Epithelial cell of prostate (primary cell): ENCODE measurements at regions not wholly inside any gene's neighbourhood (a gene's known extent, or its start where the extent isn't known, plus 50 kb on each side); places are given as distances from the start of the nearest gene placed in this dataset.
A peak's percentile ranks its signal among the peaks of the same experiment; 100 is the strongest.

ENCODE experiments used
- DNase-seq: peaks from one replicate; pipeline ENCODE4 v3.0.0-alpha.2; 2011; ENCODE audit warnings: low read depth, low spot score
- H3K27ac ChIP-seq: fragments of 450-650 bp; 2 replicates; pipeline ENCODE4 v1.5.1; 2017; ENCODE audit warnings: mild to moderate bottlenecking

GRCh38 chr4:22129454-22130029 lies 181.0 kb upstream of the KCNIP4 start:
- DNase-seq: no peak
- no peak overlapping the region for H3K27ac ChIP-seq

GRCh38 chr4:22122062-22122461 lies 173.5 kb upstream of the KCNIP4 start:
- no peak overlapping the region for H3K27ac ChIP-seq
- DNase-seq: no peak

- no peak for DNase-seq
- no peak overlapping the region for H3K27ac ChIP-seq
These were observed 166.7 kb upstream of the KCNIP4 start for GRCh38 chr4:22115262-22115661.

GRCh38 chr4:22103768-22104167 lies 155.2 kb upstream of the KCNIP4 start:
- no peak overlapping the region for H3K27ac ChIP-seq
- no peak for DNase-seq

- DNase-seq: no peak
- no peak overlapping the region for H3K27ac ChIP-seq
These were observed 151.3 kb upstream of the KCNIP4 start for GRCh38 chr4:22099896-22100295.

- H3K27ac ChIP-seq: no peak overlapping the region
- DNase-seq: no peak
These were observed 149.0 kb upstream of the KCNIP4 start for GRCh38 chr4:22097596-22097995.

- no peak overlapping the region for H3K27ac ChIP-seq
- no peak for DNase-seq
These were observed 145.6 kb upstream of the KCNIP4 start for GRCh38 chr4:22094217-22094616.

- H3K27ac ChIP-seq: no peak overlapping the region
- no peak for DNase-seq
These were observed 144.6 kb upstream of the KCNIP4 start for GRCh38 chr4:22093126-22093525.

- no peak for DNase-seq
- H3K27ac ChIP-seq: no peak overlapping the region
These were observed 143.3 kb upstream of the KCNIP4 start for GRCh38 chr4:22091906-22092305.

- no peak overlapping the region for H3K27ac ChIP-seq
These were observed 142.8 kb upstream of the KCNIP4 start for GRCh38 chr4:22091352-22091717.

GRCh38 chr4:22090661-22091351 lies 142.2 kb upstream of the KCNIP4 start:
- H3K27ac ChIP-seq: no peak overlapping the region
- DNase-seq: no peak

More at GRCh38 chr4:22091352-22091717, 142.8 kb upstream of the KCNIP4 start:
- no peak for DNase-seq

- no peak overlapping the region for H3K27ac ChIP-seq
- DNase-seq: no peak
These were observed 129.0 kb upstream of the KCNIP4 start for GRCh38 chr4:22077571-22077970.

- H3K27ac ChIP-seq: no peak overlapping the region
- DNase-seq: no peak
These were observed 124.2 kb upstream of the KCNIP4 start for GRCh38 chr4:22072726-22073125.

GRCh38 chr4:22072240-22072639 lies 123.7 kb upstream of the KCNIP4 start:
- no peak for DNase-seq

GRCh38 chr4:22071749-22072148 lies 123.2 kb upstream of the KCNIP4 start:
- DNase-seq: peak; percentile 37
- no peak overlapping the region for H3K27ac ChIP-seq

More at GRCh38 chr4:22072240-22072639, 123.7 kb upstream of the KCNIP4 start:
- H3K27ac ChIP-seq: no peak overlapping the region

- no peak for DNase-seq
- H3K27ac ChIP-seq: no peak overlapping the region
These were observed 121.7 kb upstream of the KCNIP4 start for GRCh38 chr4:22070256-22070655.

GRCh38 chr4:22063613-22064012 lies 115.0 kb upstream of the KCNIP4 start:
- H3K27ac ChIP-seq: no peak overlapping the region

GRCh38 chr4:22062676-22063075 lies 114.1 kb upstream of the KCNIP4 start:
- H3K27ac ChIP-seq: no peak overlapping the region
- no peak for DNase-seq

More at GRCh38 chr4:22063613-22064012, 115.0 kb upstream of the KCNIP4 start:
- DNase-seq: no peak

- H3K27ac ChIP-seq: no peak overlapping the region
- no peak for DNase-seq
These were observed 107.4 kb upstream of the KCNIP4 start for GRCh38 chr4:22055954-22056353.

- H3K27ac ChIP-seq: no peak overlapping the region
- DNase-seq: no peak
These were observed 103.5 kb upstream of the KCNIP4 start for GRCh38 chr4:22052076-22052475.

GRCh38 chr4:22048323-22048722 lies 99.8 kb upstream of the KCNIP4 start:
- no peak overlapping the region for H3K27ac ChIP-seq
- no peak for DNase-seq

- H3K27ac ChIP-seq: no peak overlapping the region
- no peak for DNase-seq
These were observed 99.2 kb upstream of the KCNIP4 start for GRCh38 chr4:22047793-22048192.
